Ammon's horn (tissue), 1 donor: ENCODE measurements at regions not wholly inside any gene's neighbourhood (a gene's known extent, or its start where the extent isn't known, plus 50 kb on each side); places are given as distances from the start of the nearest gene placed in this dataset.

Experiments
- DNase-seq: peaks from one replicate; pipeline ENCODE4 v3.0.0-alpha.2; 2016; ENCODE audit warnings: low spot score

- DNase-seq = no peak
Observed at GRCh38 chr2:9156483-9156882, 50.1 kb upstream of the ASAP2 start.

GRCh38 chr2:9154061-9154460 is 52.6 kb upstream of the ASAP2 start:
- DNase-seq = no peak

GRCh38 chr2:9153643-9153980 is 53.0 kb upstream of the ASAP2 start:
- no peak for DNase-seq

GRCh38 chr2:9152975-9153642 is 53.5 kb upstream of the ASAP2 start:
- DNase-seq = no peak

GRCh38 chr2:9150906-9151305 is 55.7 kb upstream of the ASAP2 start:
- no peak for DNase-seq

GRCh38 chr2:9150568-9150900 is 56.1 kb upstream of the ASAP2 start:
- no peak for DNase-seq

GRCh38 chr2:9149726-9150567 is 56.7 kb upstream of the ASAP2 start:
- DNase-seq = no peak

GRCh38 chr2:9149388-9149660 is 57.3 kb upstream of the ASAP2 start:
- DNase-seq = no peak

GRCh38 chr2:9146646-9147045 is 60.0 kb upstream of the ASAP2 start:
- DNase-seq = no peak

GRCh38 chr2:9145752-9146430 is 60.7 kb upstream of the ASAP2 start:
- no peak for DNase-seq

- DNase-seq = no peak
Observed at GRCh38 chr2:9145109-9145751, 61.4 kb upstream of the ASAP2 start.

GRCh38 chr2:9144617-9145016 is 62.0 kb upstream of the ASAP2 start:
- DNase-seq = no peak

- DNase-seq = no peak
Observed at GRCh38 chr2:9144046-9144445, 62.6 kb upstream of the ASAP2 start.

- DNase-seq = no peak
Observed at GRCh38 chr2:9143264-9143815, 63.3 kb upstream of the ASAP2 start.

GRCh38 chr2:9142551-9143263 is 63.9 kb upstream of the ASAP2 start:
- DNase-seq = peak; percentile 73

- DNase-seq = no peak
Observed at GRCh38 chr2:9141706-9142460, 64.7 kb upstream of the ASAP2 start.

- DNase-seq = no peak
Observed at GRCh38 chr2:9141091-9141667, 65.4 kb upstream of the ASAP2 start.

- no peak for DNase-seq
Observed at GRCh38 chr2:9140645-9141044, 66.0 kb upstream of the ASAP2 start.

- peak; percentile 81 for DNase-seq
Observed at GRCh38 chr2:9139491-9140443, 66.8 kb upstream of the ASAP2 start.
